ENCODE measurements at regions not wholly inside any gene's neighbourhood (a gene's known extent, or its start where the extent isn't known, plus 50 kb on each side); places are given as distances from the start of the nearest gene placed in this dataset.
"Not testable (repeated sequence)": the region's sequence is repeated elsewhere in the genome, so short reads cannot be mapped to it uniquely, and the experiment has no call there.

GRCh38 chr2:210963386-210963785 lies 407.0 kb downstream of the CPS1 start:
- DNase-seq = no peak

GRCh38 chr2:210964141-210964764 lies 407.9 kb downstream of the CPS1 start:
- DNase-seq = no peak

- no peak for DNase-seq
Measured at GRCh38 chr2:210965472-210965871, 409.1 kb downstream of the CPS1 start.

GRCh38 chr2:210966330-210966729 lies 409.9 kb downstream of the CPS1 start:
- no peak for DNase-seq

- no peak for DNase-seq
Measured at GRCh38 chr2:210971431-210971830, 415.0 kb downstream of the CPS1 start.

GRCh38 chr2:210986806-210987205 lies 430.4 kb downstream of the CPS1 start:
- not testable (repeated sequence) for DNase-seq

- DNase-seq = no peak
Measured at GRCh38 chr2:210991107-210991506, 434.7 kb downstream of the CPS1 start.

- no peak for DNase-seq
Measured at GRCh38 chr2:210994104-210994503, 437.7 kb downstream of the CPS1 start.

GRCh38 chr2:210997373-210997772 lies 441.0 kb downstream of the CPS1 start:
- no peak for DNase-seq

DNA sequence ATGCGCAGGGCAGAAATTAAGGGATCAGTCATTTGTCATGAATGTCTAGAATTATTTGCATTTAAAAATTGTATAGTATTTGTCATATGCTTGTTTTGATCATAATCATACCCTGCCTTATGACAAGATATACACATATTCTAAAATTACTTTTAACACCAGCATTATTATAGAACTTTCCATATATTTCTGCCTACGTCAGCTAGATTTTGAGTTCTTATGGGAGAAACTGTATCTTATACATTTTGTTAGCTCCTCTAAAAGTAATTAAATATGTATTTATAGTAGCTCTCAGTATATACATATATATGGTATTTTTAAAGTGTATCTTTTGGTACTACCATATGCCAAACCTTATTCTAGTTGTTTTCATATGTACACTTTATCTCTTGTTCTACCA lies 441.9 kb downstream of the CPS1 start:
- no peak for DNase-seq

DNA sequence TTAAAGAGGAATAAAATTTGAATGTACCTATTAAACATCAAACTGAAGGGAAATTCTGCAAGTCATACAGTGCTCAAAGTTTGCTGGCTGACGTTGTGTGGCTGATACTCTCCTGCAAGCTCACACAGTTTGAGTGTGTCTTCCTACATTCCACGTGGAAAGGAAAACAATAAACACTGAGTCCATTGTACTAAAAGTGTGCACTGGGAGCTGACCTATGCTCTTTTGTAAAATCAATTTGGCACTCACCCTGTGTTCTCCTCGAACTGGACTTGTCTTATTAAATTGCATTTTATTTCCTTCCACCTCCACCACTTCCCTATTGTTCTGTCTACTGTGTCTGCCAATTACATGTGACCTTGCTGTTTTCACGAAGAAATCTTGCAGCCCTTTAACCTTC lies 458.0 kb downstream of the CPS1 start:
- DNase-seq = no peak

- no peak for DNase-seq
Measured at GRCh38 chr2:211014906-211015305, 458.5 kb downstream of the CPS1 start.

GRCh38 chr2:211025089-211025488 lies 468.7 kb downstream of the CPS1 start:
- not testable (repeated sequence) for DNase-seq

GRCh38 chr2:211026109-211026508 lies 469.7 kb downstream of the CPS1 start:
- no peak for DNase-seq

DNA sequence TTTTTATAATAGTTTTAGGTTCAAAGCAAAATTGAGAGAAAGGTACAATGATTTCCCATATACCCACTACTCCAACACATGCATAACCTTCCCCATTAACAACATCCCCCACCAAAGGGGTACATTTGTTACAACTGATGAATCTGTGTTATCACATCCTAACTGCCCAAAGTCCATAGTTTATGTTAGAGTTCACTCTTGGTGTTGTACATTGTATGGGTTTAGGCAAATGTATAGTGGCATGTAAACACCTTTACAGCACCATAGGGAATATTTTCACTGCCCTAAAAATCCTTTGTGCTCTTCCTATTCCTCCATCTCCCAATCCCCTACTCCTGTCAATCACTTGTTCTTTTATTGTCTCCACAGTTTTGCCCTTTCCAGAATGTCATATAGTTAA lies 471.6 kb downstream of the CPS1 start:
- DNase-seq = no peak

GRCh38 chr2:211033765-211034164 lies 477.4 kb downstream of the CPS1 start:
- DNase-seq = no peak

DNA sequence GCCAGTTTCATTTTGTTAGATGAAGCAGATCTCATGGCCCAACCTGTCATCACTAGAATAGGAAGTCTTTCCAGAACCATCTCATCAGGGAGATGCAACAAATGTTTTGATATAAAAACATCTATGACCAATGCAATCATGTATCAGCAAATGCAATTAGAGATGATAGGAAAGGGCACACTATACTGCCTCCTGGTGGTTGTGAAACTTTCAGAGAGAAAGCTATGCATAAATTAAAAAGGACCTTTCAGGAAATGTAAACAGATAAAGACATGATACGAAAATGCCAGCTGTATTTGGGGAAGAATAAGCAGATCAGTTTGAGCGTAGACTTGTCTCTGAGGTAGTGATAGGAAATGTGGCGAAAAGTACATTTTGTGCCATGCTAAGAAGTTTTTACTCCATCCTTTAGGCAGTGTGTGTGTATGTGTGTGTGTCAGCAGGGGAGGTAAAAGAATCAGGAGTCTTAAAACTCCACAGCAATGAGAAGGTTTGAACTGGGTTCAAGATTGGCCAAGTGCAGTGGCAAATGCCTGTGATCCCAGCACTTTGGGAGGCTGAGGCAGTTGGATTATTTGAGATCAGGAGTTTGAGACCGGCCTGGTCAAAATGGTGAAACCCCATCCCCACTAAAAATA lies 479.3 kb downstream of the CPS1 start:
- DNase-seq = no peak

- DNase-seq = no peak
Measured at GRCh38 chr2:211045025-211045424, 488.6 kb downstream of the CPS1 start.

DNA sequence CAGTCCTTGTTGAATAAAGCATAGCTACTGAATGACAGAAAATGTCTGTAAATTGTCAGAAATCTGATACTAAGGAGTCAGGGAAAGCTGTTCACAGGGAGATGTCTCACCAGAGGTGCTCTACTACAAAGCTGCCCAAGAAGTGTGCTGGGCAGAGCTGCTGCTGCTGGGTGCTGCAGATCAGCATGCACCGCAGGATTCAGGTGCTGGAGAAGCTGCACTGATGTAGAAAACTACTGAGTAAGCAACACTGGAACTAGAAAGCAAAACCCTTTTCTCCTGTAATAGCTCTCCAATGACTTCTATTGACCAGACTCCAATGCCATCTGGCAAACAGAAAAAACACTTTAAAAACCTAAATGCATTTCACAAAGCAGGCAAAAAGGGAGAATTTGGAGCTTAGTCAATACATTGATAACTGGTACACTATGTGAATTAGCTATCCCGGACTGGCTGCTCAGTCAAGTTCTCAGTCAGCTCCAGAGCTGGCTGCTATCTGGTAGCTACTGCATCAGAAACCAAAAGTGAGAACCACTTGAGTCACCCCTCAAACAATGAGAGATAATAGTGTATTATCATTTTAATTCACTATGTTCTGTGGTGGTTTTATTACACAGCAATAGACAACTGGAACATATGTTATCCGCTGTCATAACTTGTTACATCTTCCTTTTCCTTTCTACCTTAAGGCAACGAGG lies 493.1 kb downstream of the CPS1 start:
- no peak for DNase-seq

DNA sequence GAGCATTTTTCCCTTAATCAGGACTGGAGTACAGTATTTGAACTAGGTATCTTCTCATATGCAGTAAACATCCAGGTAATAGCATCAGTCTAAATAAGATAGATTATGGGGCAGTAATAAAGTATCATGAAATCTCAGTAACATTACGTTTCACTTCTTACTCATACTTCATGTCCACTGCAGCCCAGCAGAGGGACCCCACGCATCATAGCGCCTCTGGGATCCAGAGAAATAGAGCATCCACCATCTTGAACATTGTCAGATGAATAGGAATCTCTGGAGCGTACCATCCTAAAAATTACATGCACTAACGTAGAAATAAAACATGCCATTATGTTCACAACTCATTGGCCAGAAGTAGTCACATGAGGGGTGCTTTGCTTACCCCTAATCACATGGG lies 499.0 kb downstream of the CPS1 start:
- DNase-seq = no peak

- DNase-seq = no peak
Measured at GRCh38 chr2:211061612-211062296, 505.4 kb downstream of the CPS1 start.

GRCh38 chr2:211062297-211062612 lies 505.9 kb downstream of the CPS1 start:
- no peak for DNase-seq

DNA sequence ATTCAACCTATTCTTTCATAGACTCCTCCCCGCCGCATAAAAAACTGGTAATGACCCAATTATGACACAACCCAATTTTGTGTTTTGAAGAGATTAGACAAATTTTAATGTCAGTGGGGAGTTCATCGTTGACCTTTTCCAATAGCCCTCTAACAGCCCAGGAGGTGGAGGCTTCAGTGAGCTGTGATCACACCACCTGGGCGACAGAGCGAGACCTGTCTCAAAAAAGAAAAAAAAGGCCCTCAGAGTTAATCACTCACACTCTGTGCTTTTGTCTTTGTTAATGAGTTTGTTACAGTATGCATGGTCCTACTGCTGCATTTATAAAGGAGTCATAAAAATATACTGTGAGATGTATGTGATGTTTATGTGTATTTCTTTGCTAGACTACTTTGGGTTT lies 510.6 kb downstream of the CPS1 start:
- no peak for DNase-seq

All from activated naive CD4-positive, alpha-beta T cell (primary cell).